Spleen (tissue), 7 donors: ENCODE measurements at regions not wholly inside any gene's neighbourhood (a gene's known extent, or its start where the extent isn't known, plus 50 kb on each side); places are given as distances from the start of the nearest gene placed in this dataset.

Source experiments
- POLR2A ChIP-seq, 3 donors: fragments of 450-650 bp; IDR thresholded peaks; one replicate each; pipeline ENCODE4 v1.5.1; 2017; ENCODE audit warnings: antibody characterized with exemption in 3 of 3, mild to moderate bottlenecking in 1 of 3
- POLR2AphosphoS5 ChIP-seq, 3 donors: sonication (generic); formaldehyde crosslinking; IDR thresholded peaks; one replicate each; pipeline ENCODE4 v1.5.1; 2017; ENCODE audit warnings: antibody characterized with exemption in 3 of 3
- TF ChIP-seq, protein P1 (sequence below), 11 experiments: fragments of 200-600 bp in 7 of 11; fragments of 450-650 bp in 4 of 11; sonication (generic) in 4 of 11; IDR thresholded peaks in 8 of 11; conservative IDR thresholded peaks in 3 of 11; 1 replicate in 7 of 11; 2 replicates in 4 of 11; pipeline versions ENCODE4 v1.4.0 to v1.8.0; 2016 to 2021; ENCODE audit warnings: antibody characterized with exemption in 11 of 11, inconsistent platforms in 4 of 11, mild to moderate bottlenecking in 1 of 11
- donor health status: DM: no; HTN: no; CAD: no; lungs with moderate emphysema.
- donor health status: DM: no; HTN: no; CAD: no.
- donor health status: DM: no; HTN: no; CAD: no.

DNA sequence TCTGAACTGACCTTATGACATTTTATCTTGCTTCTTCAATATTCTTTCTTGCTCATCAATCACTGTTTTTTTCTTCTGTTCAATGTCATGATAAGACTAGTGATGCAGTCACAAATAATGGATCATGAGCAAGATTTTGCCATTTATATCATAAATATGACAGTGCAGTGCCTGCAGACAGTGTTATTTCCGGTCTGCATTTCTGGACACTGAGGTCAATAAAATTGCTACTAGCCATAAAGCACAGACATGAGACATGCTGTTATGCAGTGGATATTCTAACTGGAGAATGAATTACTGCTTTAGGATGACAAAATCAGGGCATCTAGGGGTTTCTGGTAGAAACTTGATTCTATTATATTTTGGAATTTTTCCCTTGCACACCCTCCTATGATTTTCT lies 1509.7 kb upstream of the LRRTM3 start:
- TF ChIP-seq, protein P1, sequence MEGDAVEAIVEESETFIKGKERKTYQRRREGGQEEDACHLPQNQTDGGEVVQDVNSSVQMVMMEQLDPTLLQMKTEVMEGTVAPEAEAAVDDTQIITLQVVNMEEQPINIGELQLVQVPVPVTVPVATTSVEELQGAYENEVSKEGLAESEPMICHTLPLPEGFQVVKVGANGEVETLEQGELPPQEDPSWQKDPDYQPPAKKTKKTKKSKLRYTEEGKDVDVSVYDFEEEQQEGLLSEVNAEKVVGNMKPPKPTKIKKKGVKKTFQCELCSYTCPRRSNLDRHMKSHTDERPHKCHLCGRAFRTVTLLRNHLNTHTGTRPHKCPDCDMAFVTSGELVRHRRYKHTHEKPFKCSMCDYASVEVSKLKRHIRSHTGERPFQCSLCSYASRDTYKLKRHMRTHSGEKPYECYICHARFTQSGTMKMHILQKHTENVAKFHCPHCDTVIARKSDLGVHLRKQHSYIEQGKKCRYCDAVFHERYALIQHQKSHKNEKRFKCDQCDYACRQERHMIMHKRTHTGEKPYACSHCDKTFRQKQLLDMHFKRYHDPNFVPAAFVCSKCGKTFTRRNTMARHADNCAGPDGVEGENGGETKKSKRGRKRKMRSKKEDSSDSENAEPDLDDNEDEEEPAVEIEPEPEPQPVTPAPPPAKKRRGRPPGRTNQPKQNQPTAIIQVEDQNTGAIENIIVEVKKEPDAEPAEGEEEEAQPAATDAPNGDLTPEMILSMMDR (IDR thresholded peaks at IDR 0.05 in 8 of 11, conservative IDR thresholded peaks at IDR 0.05 in 3 of 11) = no peak
- no peak for TF ChIP-seq POLR2A (IDR thresholded peaks at IDR 0.05)
- no peak for TF ChIP-seq POLR2AphosphoS5 (IDR thresholded peaks at IDR 0.05)
